ENCODE measurements at regions not wholly inside any gene's neighbourhood (a gene's known extent, or its start where the extent isn't known, plus 50 kb on each side); places are given as distances from the start of the nearest gene placed in this dataset.

GRCh38 chr2:228615496-228615895, 434.0 kb upstream of the SPHKAP start:
- TF ChIP-seq CTCF (IDR thresholded peaks at IDR 0.05) (no peak), POLR2A (IDR thresholded peaks at IDR 0.05) (no peak)
